Occipital lobe (tissue), 1 donor: ENCODE measurements at regions not wholly inside any gene's neighbourhood (a gene's known extent, or its start where the extent isn't known, plus 50 kb on each side); places are given as distances from the start of the nearest gene placed in this dataset.
"Not testable (repeated sequence)": the region's sequence is repeated elsewhere in the genome, so short reads cannot be mapped to it uniquely, and the experiment has no call there.

Experiments
- DNase-seq: peaks from one replicate; lab custom pipeline; 2025; lab: John Stamatoyannopoulos, UW

GRCh38 chr6:137399881-137400443 is 94.2 kb downstream of the OLIG3 start:
- DNase-seq: no peak

GRCh38 chr6:137395316-137395715 is 98.9 kb downstream of the OLIG3 start:
- no peak for DNase-seq

- DNase-seq: no peak
Observed at GRCh38 chr6:137391061-137391814, 103.0 kb downstream of the OLIG3 start.

GRCh38 chr6:137390334-137390733 is 103.9 kb downstream of the OLIG3 start:
- no peak for DNase-seq

GRCh38 chr6:137389150-137389704 is 105.0 kb downstream of the OLIG3 start:
- DNase-seq: no peak

- DNase-seq: no peak
Observed at GRCh38 chr6:137387096-137387764, 107.0 kb downstream of the OLIG3 start.

- not testable (repeated sequence) for DNase-seq
Observed at GRCh38 chr6:137383287-137383686, 110.9 kb downstream of the OLIG3 start.

GRCh38 chr6:137378090-137378369 is 116.2 kb downstream of the OLIG3 start:
- no peak for DNase-seq

GRCh38 chr6:137373296-137373695 is 120.9 kb downstream of the OLIG3 start:
- DNase-seq: no peak

GRCh38 chr6:137372532-137372931 is 121.7 kb downstream of the OLIG3 start:
- no peak for DNase-seq

GRCh38 chr6:137371634-137372016 is 122.6 kb downstream of the OLIG3 start:
- DNase-seq: no peak

- DNase-seq: no peak
Observed at GRCh38 chr6:137370871-137371633, 123.1 kb downstream of the OLIG3 start.

GRCh38 chr6:137369136-137369535 is 125.1 kb downstream of the OLIG3 start:
- DNase-seq: no peak

GRCh38 chr6:137365707-137366437 is 128.3 kb downstream of the OLIG3 start:
- DNase-seq: no peak

GRCh38 chr6:137363805-137364138 is 130.4 kb downstream of the OLIG3 start:
- DNase-seq: no peak

GRCh38 chr6:137362878-137363804 is 131.1 kb downstream of the OLIG3 start:
- DNase-seq: no peak

- DNase-seq: no peak
Observed at GRCh38 chr6:137361701-137362100, 132.5 kb downstream of the OLIG3 start.

- DNase-seq: no peak
Observed at GRCh38 chr6:137358273-137358672, 135.9 kb downstream of the OLIG3 start.

GRCh38 chr6:137357948-137358266 is 136.3 kb downstream of the OLIG3 start:
- DNase-seq: no peak

- no peak for DNase-seq
Observed at GRCh38 chr6:137357263-137357947, 136.8 kb downstream of the OLIG3 start.
